ENCODE measurements at regions not wholly inside any gene's neighbourhood (a gene's known extent, or its start where the extent isn't known, plus 50 kb on each side); places are given as distances from the start of the nearest gene placed in this dataset.

GRCh38 chr6:120711255-120711654 lies 623.0 kb downstream of the TBC1D32 start:
- no peak overlapping the region for H2BK120ac ChIP-seq (ENCODE audit: low read depth, low read length, poor library complexity, severe bottlenecking)

More at GRCh38 chr6:120711255-120711654, 623.0 kb downstream of the TBC1D32 start:
- Histone ChIP-seq H2BK20ac (ENCODE audit: low read depth, low read length, poor library complexity, severe bottlenecking) (no peak overlapping the region), H2BK15ac (ENCODE audit: low read depth, low read length) (no peak overlapping the region), H4K5ac (ENCODE audit: insufficient read length, low read depth, low read length) (no peak overlapping the region), H3K27ac (ENCODE audit: insufficient read length, low read depth, low read length) (no peak overlapping the region), H2BK5ac (ENCODE audit: insufficient read length, low read length) (no peak overlapping the region), H2AFZ (ENCODE audit: low read length) (no peak overlapping the region), H3T11ph (ENCODE audit: low read length) (no peak overlapping the region), H4K20me1 (ENCODE audit: control insufficient read depth, insufficient read depth, insufficient read length) (no peaks in the 10 kb centered on the region), H4K91ac (ENCODE audit: insufficient read length, low read depth, low read length) (no peak overlapping the region), H3K23me2 (ENCODE audit: insufficient read length, low read depth, low read length, poor library complexity, severe bottlenecking) (no peaks in the 10 kb centered on the region), H3K27me3 (ENCODE audit: insufficient read depth, low read length) (no peaks in the 10 kb centered on the region), H4K8ac (replicated peaks; ENCODE audit: insufficient read length, low read depth, low read length) (no peak overlapping the region), H3K79me1 (ENCODE audit: insufficient read depth, low read depth, low read length, poor library complexity, severe bottlenecking) (no peaks in the 10 kb centered on the region), H3K4me2 (ENCODE audit: insufficient read depth, insufficient read length, low read length) (no peak overlapping the region), H3K9ac (ENCODE audit: extremely low read depth, insufficient read length, low read length) (no peak overlapping the region), H3K14ac (ENCODE audit: insufficient read depth, low read length) (no peak overlapping the region), H3K4ac (ENCODE audit: low read depth, low read length) (no peak overlapping the region), H3K18ac (ENCODE audit: insufficient read length, low read depth, low read length) (no peak overlapping the region), H2AK5ac (ENCODE audit: insufficient read length, low read length) (no peak overlapping the region), H3K23ac (ENCODE audit: insufficient read length, low read depth, low read length) (no peak overlapping the region), H3K9me3 (ENCODE audit: control insufficient read depth, low read depth, low read length) (no peaks in the 10 kb centered on the region), H3K56ac (ENCODE audit: insufficient read length, low read depth, low read length) (no peak overlapping the region), H2BK12ac (ENCODE audit: insufficient read length, low read depth, low read length) (no peak overlapping the region), H3K79me2 (ENCODE audit: insufficient read depth, low read length) (no peaks in the 10 kb centered on the region), H3K4me1 (ENCODE audit: insufficient read depth, low read length) (no peaks in the 10 kb centered on the region)
- no peaks in the 10 kb centered on the region for H3K4me1 Mint-ChIP-seq
- H3K36me3 Mint-ChIP-seq (ENCODE audit: insufficient read depth in 1 of 3, low read depth in 3 of 3), result no peaks in the 10 kb centered on the region
- H3K27me3 Mint-ChIP-seq (ENCODE audit: low read depth), result no peaks in the 10 kb centered on the region
- DNase-seq, result no peak
- WGBS (ENCODE audit: extremely low coverage, insufficient read length, low lambda C conversion rate), result no CpG with 5 or more reads among the region's 3 CpGs
- TF ChIP-seq, protein P1, sequence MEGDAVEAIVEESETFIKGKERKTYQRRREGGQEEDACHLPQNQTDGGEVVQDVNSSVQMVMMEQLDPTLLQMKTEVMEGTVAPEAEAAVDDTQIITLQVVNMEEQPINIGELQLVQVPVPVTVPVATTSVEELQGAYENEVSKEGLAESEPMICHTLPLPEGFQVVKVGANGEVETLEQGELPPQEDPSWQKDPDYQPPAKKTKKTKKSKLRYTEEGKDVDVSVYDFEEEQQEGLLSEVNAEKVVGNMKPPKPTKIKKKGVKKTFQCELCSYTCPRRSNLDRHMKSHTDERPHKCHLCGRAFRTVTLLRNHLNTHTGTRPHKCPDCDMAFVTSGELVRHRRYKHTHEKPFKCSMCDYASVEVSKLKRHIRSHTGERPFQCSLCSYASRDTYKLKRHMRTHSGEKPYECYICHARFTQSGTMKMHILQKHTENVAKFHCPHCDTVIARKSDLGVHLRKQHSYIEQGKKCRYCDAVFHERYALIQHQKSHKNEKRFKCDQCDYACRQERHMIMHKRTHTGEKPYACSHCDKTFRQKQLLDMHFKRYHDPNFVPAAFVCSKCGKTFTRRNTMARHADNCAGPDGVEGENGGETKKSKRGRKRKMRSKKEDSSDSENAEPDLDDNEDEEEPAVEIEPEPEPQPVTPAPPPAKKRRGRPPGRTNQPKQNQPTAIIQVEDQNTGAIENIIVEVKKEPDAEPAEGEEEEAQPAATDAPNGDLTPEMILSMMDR (conservative IDR thresholded peaks at IDR 0.05), result no peak
- H3K27ac Mint-ChIP-seq, result no peak overlapping the region
- H3K9me3 Mint-ChIP-seq, result peaks cover 0 to 4% of the 10 kb centered on the region in 2 experiments; a peak in 3 of 5 replicates
- no peak overlapping the region for H3K4me3 Mint-ChIP-seq

Measured in H9 (cell line).